ENCODE measurements at regions not wholly inside any gene's neighbourhood (a gene's known extent, or its start where the extent isn't known, plus 50 kb on each side); places are given as distances from the start of the nearest gene placed in this dataset.

DNA sequence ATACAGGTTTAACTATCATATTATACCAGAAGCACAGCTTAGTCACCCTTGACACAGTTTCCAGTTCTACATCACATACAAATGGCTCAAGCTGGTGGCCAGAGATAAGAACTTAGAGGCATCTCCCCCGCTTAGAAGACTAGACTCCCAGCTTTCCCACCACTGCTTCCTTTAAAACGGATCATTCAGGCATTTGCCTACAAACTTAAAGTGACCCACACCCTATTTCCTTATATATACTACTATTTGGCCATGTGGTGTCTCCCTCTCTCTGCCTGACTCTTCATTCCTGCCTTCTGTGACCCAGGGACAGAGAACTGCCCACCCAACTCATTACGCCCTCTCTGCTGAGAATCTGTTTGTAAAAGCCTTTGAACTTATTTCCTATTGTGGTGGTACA lies 781.2 kb upstream of the DIAPH2 start:
- TF ChIP-seq SP2 (IDR thresholded peaks at IDR 0.05; ENCODE audit: low read length) = no peak
- no peak for TF ChIP-seq SIX5 (IDR thresholded peaks at IDR 0.05; ENCODE audit: low read depth, low read length)
- no peak for TF ChIP-seq JUN (IDR thresholded peaks at IDR 0.05; ENCODE audit: low read depth, low read length)
- TF ChIP-seq RXRA (IDR thresholded peaks at IDR 0.05; ENCODE audit: insufficient read depth, low read depth, low read length) = no peak
- TF ChIP-seq ATF2 (IDR thresholded peaks at IDR 0.05; ENCODE audit: low read length) = no peak
- no peak for TF ChIP-seq USF2 (IDR thresholded peaks at IDR 0.05; ENCODE audit: low read length)
- no peak for TF ChIP-seq JUND (IDR thresholded peaks at IDR 0.05; ENCODE audit: low read length)
- TF ChIP-seq ASH2L (IDR thresholded peaks at IDR 0.05; ENCODE audit: low read length) = no peak

Measured in H1 (cell line).